Keratinocyte (primary cell): ENCODE measurements at regions not wholly inside any gene's neighbourhood (a gene's known extent, or its start where the extent isn't known, plus 50 kb on each side); places are given as distances from the start of the nearest gene placed in this dataset.
"Not testable (repeated sequence)": the region's sequence is repeated elsewhere in the genome, so short reads cannot be mapped to it uniquely, and the experiment has no call there.

Source experiments
- DNase-seq: peaks from one replicate; pipeline ENCODE4 v3.0.0-alpha.2; 2011; ENCODE audit warnings: low read depth, missing footprints, low spot score
- FAIRE-seq: peaks from 2 replicates; lab custom pipeline; 2011; peaks lifted over from hg19 to GRCh38; lab: Jason Lieb, UNC
- H2AFZ ChIP-seq: 2 replicates; pipeline ENCODE4 v1.6.0; 2012; ENCODE audit warnings: low read length, control low read depth, inconsistent platforms; ENCODE audit not compliant: control insufficient read depth
- H3K27ac ChIP-seq: 2 replicates; pipeline ENCODE4 v1.5.1; 2011; ENCODE audit warnings: low read length; ENCODE audit not compliant: control insufficient read depth, insufficient read depth
- H3K27me3 ChIP-seq: 3 replicates; pipeline ENCODE4 v1.6.0; 2011; ENCODE audit warnings: low read length; ENCODE audit not compliant: control insufficient read depth, insufficient read depth; ENCODE audit errors: extremely low read depth
- H3K36me3 ChIP-seq, 2 experiments: 2 replicates in 1 of 2; 3 replicates in 1 of 2; pipeline ENCODE4 v1.5.1; 2011; ENCODE audit warnings: low read length in 2 of 2, mild to moderate bottlenecking in 1 of 2; ENCODE audit not compliant: control insufficient read depth in 2 of 2, insufficient read depth in 2 of 2; ENCODE audit errors: extremely low read depth in 1 of 2
- H3K4me1 ChIP-seq: 3 replicates; pipeline ENCODE4 v1.5.1; 2011; ENCODE audit warnings: low read length; ENCODE audit not compliant: control insufficient read depth, insufficient read depth; ENCODE audit errors: extremely low read depth
- H3K4me2 ChIP-seq: 3 replicates; pipeline ENCODE4 v1.6.0; 2011; ENCODE audit warnings: low read depth, low read length; ENCODE audit not compliant: control insufficient read depth, insufficient read depth; ENCODE audit errors: extremely low read depth
- H3K4me3 ChIP-seq, 3 experiments: fragments of 200-600 bp in 1 of 3; sonication (generic) in 1 of 3; 2 replicates in 2 of 3; 3 replicates in 1 of 3; pipeline ENCODE4 v1.5.1; 2011 to 2016; ENCODE audit warnings: low read length in 3 of 3, mild to moderate bottlenecking in 3 of 3, control low read depth in 2 of 3, inconsistent platforms in 1 of 3, low read depth in 1 of 3, mixed read lengths in 1 of 3, mixed run types in 1 of 3, moderate library complexity in 1 of 3; ENCODE audit not compliant: control insufficient read depth in 2 of 3, insufficient read depth in 2 of 3; ENCODE audit errors: extremely low read depth in 1 of 3
- H3K79me2 ChIP-seq: 2 replicates; pipeline ENCODE4 v1.6.0; 2012; ENCODE audit warnings: low read length; ENCODE audit not compliant: control insufficient read depth, insufficient read depth
- H3K9ac ChIP-seq: 3 replicates; pipeline ENCODE4 v1.6.0; 2011; ENCODE audit warnings: low read length; ENCODE audit not compliant: control insufficient read depth, insufficient read depth; ENCODE audit errors: extremely low read depth
- H3K9me1 ChIP-seq: 3 replicates; pipeline ENCODE4 v1.6.0; 2011; ENCODE audit warnings: low read length; ENCODE audit not compliant: control insufficient read depth, insufficient read depth; ENCODE audit errors: extremely low read depth
- H3K9me3 ChIP-seq: 2 replicates; pipeline ENCODE4 v1.5.1; 2012; ENCODE audit warnings: low read depth, low read length; ENCODE audit not compliant: control insufficient read depth
- H4K20me1 ChIP-seq: 3 replicates; pipeline ENCODE4 v1.6.0; 2011; ENCODE audit warnings: low read length; ENCODE audit not compliant: control insufficient read depth, insufficient read depth; ENCODE audit errors: extremely low read depth
- EZH2 ChIP-seq: IDR thresholded peaks from one replicate; pipeline ENCODE4 v1.6.1; 2012; ENCODE audit warnings: inconsistent platforms, mild to moderate bottlenecking, low read length, moderate library complexity
- dilution Hi-C: fragments of 300-500 bp; cut with MboI; formaldehyde crosslinking; loops from one replicate; pipeline ENCODE4 v1.7.0; 2020; ENCODE audit warnings: low sequenced_read_pairs; ENCODE audit not compliant: extremely low pct_ligation_motif_present
- TF ChIP-seq, protein P1 (sequence below), 3 experiments: IDR thresholded peaks in 1 of 3; conservative IDR thresholded peaks in 1 of 3; optimal IDR thresholded peaks in 1 of 3; 2 replicates in 2 of 3; 3 replicates in 1 of 3; pipeline versions ENCODE3 to v1.5.1; 2011; ENCODE audit warnings: low read length in 3 of 3, mild to moderate bottlenecking in 3 of 3, moderate library complexity in 2 of 3, control low read depth in 1 of 3, inconsistent platforms in 1 of 3; ENCODE audit not compliant: insufficient read depth in 2 of 3; ENCODE audit errors: extremely low read depth in 1 of 3

DNA sequence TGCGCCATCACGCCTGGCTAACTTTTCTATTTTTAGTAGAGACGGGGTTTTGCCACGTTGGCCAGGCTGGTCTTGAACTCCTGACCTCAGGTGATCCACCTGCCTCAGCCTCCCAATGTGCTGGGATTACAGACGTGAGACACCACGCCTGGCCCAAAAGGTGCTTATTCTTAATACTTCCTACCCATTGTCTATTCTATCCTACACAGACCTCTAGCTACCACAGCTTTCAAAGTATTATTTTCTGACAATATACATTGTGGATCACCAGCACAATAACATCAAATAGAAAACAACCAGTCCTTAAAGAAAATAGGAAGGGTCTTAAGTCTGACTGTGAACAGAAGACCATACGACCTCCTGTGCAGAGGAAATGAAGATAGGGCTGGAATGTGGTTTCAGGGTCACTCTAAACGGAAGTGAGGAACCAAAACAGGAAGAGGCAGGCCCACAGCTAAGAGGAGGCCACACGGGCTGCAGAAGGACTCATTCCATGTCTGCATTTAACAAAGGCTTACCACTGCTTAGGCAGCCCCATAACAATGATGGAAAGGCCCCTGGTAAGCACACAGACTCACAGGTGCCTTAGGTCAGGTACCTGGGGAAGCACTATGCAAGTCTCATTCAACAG, 115.2 kb downstream of the ZFAND4 start:
- no peak overlapping the region for H3K9ac ChIP-seq
- no peaks in the 10 kb centered on the region for H3K9me1 ChIP-seq
- H3K9me3 ChIP-seq = no peaks in the 10 kb centered on the region
- H3K4me2 ChIP-seq = no peak overlapping the region
- no peaks in the 10 kb centered on the region for H3K27me3 ChIP-seq
- H2AFZ ChIP-seq = no peak overlapping the region
- peaks cover 7% of the 10 kb centered on the region for H3K4me1 ChIP-seq
- DNase-seq = no peak
- FAIRE-seq = no peak
- TF ChIP-seq, protein P1, sequence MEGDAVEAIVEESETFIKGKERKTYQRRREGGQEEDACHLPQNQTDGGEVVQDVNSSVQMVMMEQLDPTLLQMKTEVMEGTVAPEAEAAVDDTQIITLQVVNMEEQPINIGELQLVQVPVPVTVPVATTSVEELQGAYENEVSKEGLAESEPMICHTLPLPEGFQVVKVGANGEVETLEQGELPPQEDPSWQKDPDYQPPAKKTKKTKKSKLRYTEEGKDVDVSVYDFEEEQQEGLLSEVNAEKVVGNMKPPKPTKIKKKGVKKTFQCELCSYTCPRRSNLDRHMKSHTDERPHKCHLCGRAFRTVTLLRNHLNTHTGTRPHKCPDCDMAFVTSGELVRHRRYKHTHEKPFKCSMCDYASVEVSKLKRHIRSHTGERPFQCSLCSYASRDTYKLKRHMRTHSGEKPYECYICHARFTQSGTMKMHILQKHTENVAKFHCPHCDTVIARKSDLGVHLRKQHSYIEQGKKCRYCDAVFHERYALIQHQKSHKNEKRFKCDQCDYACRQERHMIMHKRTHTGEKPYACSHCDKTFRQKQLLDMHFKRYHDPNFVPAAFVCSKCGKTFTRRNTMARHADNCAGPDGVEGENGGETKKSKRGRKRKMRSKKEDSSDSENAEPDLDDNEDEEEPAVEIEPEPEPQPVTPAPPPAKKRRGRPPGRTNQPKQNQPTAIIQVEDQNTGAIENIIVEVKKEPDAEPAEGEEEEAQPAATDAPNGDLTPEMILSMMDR (optimal IDR thresholded peaks at IDR 0.05 in 1 of 3, IDR thresholded peaks at IDR 0.05 in 1 of 3, conservative IDR thresholded peaks at IDR 0.05 in 1 of 3; ENCODE audit: extremely low read depth in 1 of 3, insufficient read depth in 2 of 3, low read length in 3 of 3) = no peak
- TF ChIP-seq EZH2 = no peak
- no peaks in the 10 kb centered on the region for H3K79me2 ChIP-seq
- dilution Hi-C loops = no loop called here
- H4K20me1 ChIP-seq = no peaks in the 10 kb centered on the region
- H3K4me3 ChIP-seq = no peak overlapping the region
- no peak overlapping the region for H3K27ac ChIP-seq
- no peaks in the 10 kb centered on the region for H3K36me3 ChIP-seq

DNA sequence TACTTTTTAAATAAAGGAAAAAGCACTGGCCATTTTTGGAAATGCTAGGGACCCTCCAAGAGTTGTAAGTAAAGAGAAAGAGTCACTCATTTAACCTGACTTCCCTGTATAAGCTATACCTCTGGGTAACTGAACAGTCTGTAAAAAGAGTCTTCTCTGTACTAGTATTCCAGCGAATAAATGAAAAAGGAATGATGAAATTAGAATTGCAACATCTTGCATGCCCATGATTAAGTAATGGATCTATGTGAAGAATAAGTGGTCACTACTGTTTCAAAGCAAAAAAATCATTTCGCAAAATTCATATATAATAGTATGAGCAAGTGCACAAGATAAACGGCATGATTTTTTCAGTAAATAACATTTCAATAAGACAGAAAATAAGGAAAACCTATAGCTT, 116.8 kb downstream of the ZFAND4 start:
- dilution Hi-C loops = no loop called here
- Histone ChIP-seq H3K36me3 (no peaks in the 10 kb centered on the region), H3K9me1 (no peaks in the 10 kb centered on the region), H3K4me2 (no peak overlapping the region), H3K79me2 (no peaks in the 10 kb centered on the region), H3K4me1 (peaks cover 7% of the 10 kb centered on the region), H3K4me3 (no peak overlapping the region), H2AFZ (no peak overlapping the region), H3K27ac (no peak overlapping the region), H3K9me3 (no peaks in the 10 kb centered on the region), H3K27me3 (no peaks in the 10 kb centered on the region), H3K9ac (no peak overlapping the region), H4K20me1 (no peaks in the 10 kb centered on the region)
- DNase-seq (no peak), FAIRE-seq (no peak)
- no peak for TF ChIP-seq EZH2
- TF ChIP-seq, protein P1 (optimal IDR thresholded peaks at IDR 0.05 in 1 of 3, IDR thresholded peaks at IDR 0.05 in 1 of 3, conservative IDR thresholded peaks at IDR 0.05 in 1 of 3; ENCODE audit: extremely low read depth in 1 of 3, insufficient read depth in 2 of 3, low read length in 3 of 3) = no peak

DNA sequence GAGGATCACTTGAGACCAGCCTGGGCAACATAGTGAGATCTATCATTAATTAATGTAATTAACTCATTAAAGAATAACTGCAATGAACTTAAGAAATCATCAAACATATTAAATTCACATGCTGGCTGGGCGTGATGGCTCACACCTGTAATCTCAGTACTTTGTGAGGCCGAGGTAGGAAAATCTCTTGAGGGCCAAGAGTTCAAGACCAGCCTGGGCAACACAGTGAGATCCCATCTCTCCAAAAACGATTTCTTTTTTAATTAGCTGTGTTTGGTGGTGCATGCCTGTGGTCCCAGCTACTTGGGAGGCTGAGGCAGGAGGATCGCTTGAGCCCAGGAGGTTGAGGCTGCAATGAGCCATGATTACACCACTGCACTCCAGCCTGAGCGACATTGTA, 117.2 kb downstream of the ZFAND4 start:
- DNase-seq, dilution Hi-C loops, H3K27ac ChIP-seq: not testable (repeated sequence)

More for the DNA sequence above, 117.2 kb downstream of the ZFAND4 start:
- not testable (repeated sequence) for H3K79me2 ChIP-seq, H3K9me1 ChIP-seq, H2AFZ ChIP-seq, H3K9ac ChIP-seq, H3K4me2 ChIP-seq, FAIRE-seq, H4K20me1 ChIP-seq, H3K27me3 ChIP-seq, H3K9me3 ChIP-seq, H3K36me3 ChIP-seq, H3K4me3 ChIP-seq, H3K4me1 ChIP-seq
